HepG2 (cell line): ENCODE measurements at regions not wholly inside any gene's neighbourhood (a gene's known extent, or its start where the extent isn't known, plus 50 kb on each side); places are given as distances from the start of the nearest gene placed in this dataset.

ENCODE experiments used
- CHD2 ChIP-seq: IDR thresholded peaks from 2 replicates; pipeline ENCODE4 v1.6.1; 2011; ENCODE audit warnings: low read depth, low read length, improper control_type of control experiment
- EED ChIP-seq: sonication (generic); formaldehyde crosslinking; IDR thresholded peaks from 2 replicates; pipeline ENCODE4 v1.5.0; 2020; ENCODE audit warnings: mild to moderate bottlenecking, missing genetic modification reagents
- EP300 ChIP-seq, 3 experiments: sonication (generic) in 1 of 3; formaldehyde crosslinking in 1 of 3; IDR thresholded peaks; 2 replicates each; pipeline versions ENCODE4 v1.5.1 to v1.6.1; 2011 to 2020; ENCODE audit warnings: low read depth in 2 of 3, low read length in 2 of 3, borderline replicate concordance in 1 of 3, improper control_type of control experiment in 1 of 3, mild to moderate bottlenecking in 1 of 3, missing genetic modification reagents in 1 of 3, moderate library complexity in 1 of 3
- HDAC2 ChIP-seq: sonication (generic); formaldehyde crosslinking; IDR thresholded peaks from 2 replicates; pipeline ENCODE4 v1.4.0; 2020; ENCODE audit warnings: missing genetic modification reagents
- NFKB2 ChIP-seq: sonication (generic); formaldehyde crosslinking; IDR thresholded peaks from 2 replicates; pipeline ENCODE4 v1.4.0; 2020; ENCODE audit warnings: missing genetic modification reagents, borderline replicate concordance
- NR2F1 ChIP-seq, 2 experiments: fragments of 450-650 bp in 1 of 2; formaldehyde crosslinking in 1 of 2; IDR thresholded peaks; 2 replicates each; pipeline versions ENCODE4 v1.5.0 to v1.6.1; 2016 to 2020; ENCODE audit warnings: mild to moderate bottlenecking in 1 of 2, missing compliant biosample characterization in 1 of 2, missing genetic modification reagents in 1 of 2, moderate library complexity in 1 of 2
- NR2F6 ChIP-seq, 2 experiments: IDR thresholded peaks; 2 replicates each; pipeline ENCODE4 v1.6.1; 2016; ENCODE audit warnings: antibody characterized with exemption in 1 of 2, mild to moderate bottlenecking in 1 of 2
- RFXANK ChIP-seq: IDR thresholded peaks from 2 replicates; pipeline ENCODE4 v1.6.1; 2016
- STAG1 ChIP-seq: sonication (generic); formaldehyde crosslinking; IDR thresholded peaks from 2 replicates; pipeline ENCODE4 v1.4.0; 2020; ENCODE audit warnings: missing genetic modification reagents
- ZBTB7A ChIP-seq: sonication (generic); formaldehyde crosslinking; IDR thresholded peaks from 2 replicates; pipeline ENCODE4 v1.8.0; 2022; ENCODE audit warnings: mild to moderate bottlenecking, missing genetic modification reagents
- ZNF232 ChIP-seq: sonication (generic); formaldehyde crosslinking; IDR thresholded peaks from 2 replicates; pipeline ENCODE4 v1.4.0; 2020; ENCODE audit warnings: missing genetic modification reagents, borderline replicate concordance
- ZNF567 ChIP-seq: sonication (generic); formaldehyde crosslinking; IDR thresholded peaks from 2 replicates; pipeline ENCODE4 v1.8.1; 2023; ENCODE audit warnings: mild to moderate bottlenecking, missing genetic modification reagents, borderline replicate concordance
- ZSCAN25 ChIP-seq: sonication (generic); formaldehyde crosslinking; IDR thresholded peaks from 2 replicates; pipeline ENCODE4 v1.8.0; 2022; ENCODE audit warnings: mild to moderate bottlenecking, missing genetic modification reagents
- TF ChIP-seq, protein P1 (sequence below): sonication (generic); formaldehyde crosslinking; IDR thresholded peaks from one replicate; pipeline ENCODE4 v1.5.1; 2020; ENCODE audit warnings: mild to moderate bottlenecking, missing genetic modification reagents; ENCODE audit errors: not compliant biosample characterization
- TF ChIP-seq, protein P2 (sequence below): sonication (generic); formaldehyde crosslinking; IDR thresholded peaks from 2 replicates; pipeline ENCODE4 v1.5.0; 2020; ENCODE audit warnings: missing genetic modification reagents
- TF ChIP-seq, protein P3 (sequence below): IDR thresholded peaks from 2 replicates; pipeline ENCODE4 v1.6.1; 2016; ENCODE audit warnings: control low read depth
- TF ChIP-seq, protein P4 (sequence below): sonication (generic); formaldehyde crosslinking; IDR thresholded peaks from 2 replicates; pipeline ENCODE4 v1.4.0; 2020; ENCODE audit warnings: missing genetic modification reagents, low read depth, mild to moderate bottlenecking, borderline replicate concordance

DNA sequence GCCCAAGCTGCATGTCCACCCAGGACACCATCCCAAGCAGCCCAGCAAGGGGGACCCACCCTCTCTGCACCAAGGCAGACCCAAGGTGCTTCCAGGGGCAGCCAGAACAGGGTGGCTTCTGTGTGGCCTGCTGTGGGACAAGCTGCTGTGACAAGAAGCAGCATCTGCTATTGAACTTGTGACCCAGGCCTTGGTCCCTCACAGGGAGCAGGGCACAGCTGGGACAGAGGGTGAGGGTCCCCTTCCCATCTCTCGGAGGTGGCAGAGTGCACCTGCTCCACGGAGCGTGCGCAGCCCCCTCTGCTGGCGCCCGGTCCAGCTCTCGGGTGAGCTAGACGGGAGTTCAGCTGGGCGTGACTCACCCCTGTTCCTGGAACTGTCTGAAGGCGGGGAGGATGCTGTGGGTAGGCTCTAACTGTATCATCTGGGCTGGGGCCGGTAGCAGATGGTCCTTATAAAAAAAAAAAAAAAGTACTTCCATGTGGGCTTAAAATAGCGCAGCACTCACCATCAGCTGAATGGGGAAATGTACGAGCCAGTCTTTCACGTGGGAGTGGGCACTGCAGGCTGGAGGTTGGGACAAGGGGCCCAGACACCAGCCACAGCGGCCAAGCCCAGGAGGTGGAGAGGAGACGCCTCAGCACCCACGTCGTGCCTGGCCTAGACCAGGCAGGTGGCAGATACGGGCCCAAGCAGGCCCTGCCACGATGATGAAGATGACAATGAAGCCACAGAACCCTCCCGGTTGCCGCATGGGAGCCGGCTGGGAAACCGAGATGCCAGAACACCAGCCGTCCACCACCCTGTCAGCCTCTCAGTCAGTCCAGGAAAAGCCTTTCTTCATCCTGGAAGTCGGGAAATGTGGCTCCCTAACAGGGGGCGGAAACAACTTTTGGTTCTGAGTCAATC, 136.8 kb upstream of the ID2 start (continued):
- TF ChIP-seq, protein P1, sequence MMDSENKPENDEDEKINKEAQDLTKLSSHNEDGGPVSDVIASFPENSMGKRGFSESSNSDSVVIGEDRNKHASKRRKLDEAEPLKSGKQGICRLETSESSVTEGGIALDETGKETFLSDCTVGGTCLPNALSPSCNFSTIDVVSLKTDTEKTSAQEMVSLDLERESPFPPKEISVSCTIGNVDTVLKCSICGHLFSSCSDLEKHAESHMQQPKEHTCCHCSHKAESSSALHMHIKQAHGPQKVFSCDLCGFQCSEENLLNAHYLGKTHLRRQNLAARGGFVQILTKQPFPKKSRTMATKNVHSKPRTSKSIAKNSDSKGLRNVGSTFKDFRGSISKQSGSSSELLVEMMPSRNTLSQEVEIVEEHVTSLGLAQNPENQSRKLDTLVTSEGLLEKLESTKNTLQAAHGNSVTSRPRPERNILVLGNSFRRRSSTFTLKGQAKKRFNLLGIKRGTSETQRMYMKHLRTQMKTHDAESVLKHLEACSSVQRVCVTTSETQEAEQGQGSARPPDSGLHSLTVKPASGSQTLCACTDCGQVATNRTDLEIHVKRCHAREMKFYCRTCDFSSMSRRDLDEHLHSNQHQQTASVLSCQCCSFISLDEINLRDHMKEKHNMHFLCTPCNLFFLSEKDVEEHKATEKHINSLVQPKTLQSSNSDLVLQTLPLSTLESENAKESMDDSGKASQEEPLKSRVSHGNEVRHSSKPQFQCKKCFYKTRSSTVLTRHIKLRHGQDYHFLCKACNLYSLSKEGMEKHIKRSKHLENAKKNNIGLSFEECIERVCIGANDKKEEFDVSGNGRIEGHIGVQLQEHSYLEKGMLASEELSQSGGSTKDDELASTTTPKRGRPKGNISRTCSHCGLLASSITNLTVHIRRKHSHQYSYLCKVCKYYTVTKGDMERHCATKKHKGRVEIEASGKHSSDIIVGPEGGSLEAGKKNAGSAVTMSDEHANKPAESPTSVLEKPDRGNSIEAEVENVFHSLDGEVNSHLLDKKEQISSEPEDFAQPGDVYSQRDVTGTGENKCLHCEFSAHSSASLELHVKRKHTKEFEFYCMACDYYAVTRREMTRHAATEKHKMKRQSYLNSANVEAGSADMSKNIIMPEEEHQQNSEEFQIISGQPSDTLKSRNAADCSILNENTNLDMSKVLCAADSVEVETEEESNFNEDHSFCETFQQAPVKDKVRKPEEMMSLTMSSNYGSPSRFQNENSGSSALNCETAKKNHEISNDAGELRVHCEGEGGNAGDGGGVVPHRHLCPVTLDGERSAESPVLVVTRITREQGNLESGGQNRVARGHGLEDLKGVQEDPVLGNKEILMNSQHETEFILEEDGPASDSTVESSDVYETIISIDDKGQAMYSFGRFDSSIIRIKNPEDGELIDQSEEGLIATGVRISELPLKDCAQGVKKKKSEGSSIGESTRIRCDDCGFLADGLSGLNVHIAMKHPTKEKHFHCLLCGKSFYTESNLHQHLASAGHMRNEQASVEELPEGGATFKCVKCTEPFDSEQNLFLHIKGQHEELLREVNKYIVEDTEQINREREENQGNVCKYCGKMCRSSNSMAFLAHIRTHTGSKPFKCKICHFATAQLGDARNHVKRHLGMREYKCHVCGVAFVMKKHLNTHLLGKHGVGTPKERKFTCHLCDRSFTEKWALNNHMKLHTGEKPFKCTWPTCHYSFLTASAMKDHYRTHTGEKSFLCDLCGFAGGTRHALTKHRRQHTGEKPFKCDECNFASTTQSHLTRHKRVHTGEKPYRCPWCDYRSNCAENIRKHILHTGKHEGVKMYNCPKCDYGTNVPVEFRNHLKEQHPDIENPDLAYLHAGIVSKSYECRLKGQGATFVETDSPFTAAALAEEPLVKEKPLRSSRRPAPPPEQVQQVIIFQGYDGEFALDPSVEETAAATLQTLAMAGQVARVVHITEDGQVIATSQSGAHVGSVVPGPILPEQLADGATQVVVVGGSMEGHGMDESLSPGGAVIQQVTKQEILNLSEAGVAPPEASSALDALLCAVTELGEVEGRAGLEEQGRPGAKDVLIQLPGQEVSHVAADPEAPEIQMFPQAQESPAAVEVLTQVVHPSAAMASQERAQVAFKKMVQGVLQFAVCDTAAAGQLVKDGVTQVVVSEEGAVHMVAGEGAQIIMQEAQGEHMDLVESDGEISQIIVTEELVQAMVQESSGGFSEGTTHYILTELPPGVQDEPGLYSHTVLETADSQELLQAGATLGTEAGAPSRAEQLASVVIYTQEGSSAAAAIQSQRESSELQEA (CRISPR knock-in tag), result no peak
- TF ChIP-seq STAG1 (CRISPR knock-in tag) (peak; percentile 75), ZBTB7A (0 out of 2 replicates have a peak, but pooled peaks have one; percentile 35), ZNF232 (CRISPR knock-in tag) (no peak), EED (no peak), NR2F1 (CRISPR knock-in tag; IDR thresholded peaks at IDR 0.05) (no peak), EP300 (IDR thresholded peaks at IDR 0.05; ENCODE audit: low read depth in 2 of 2, low read length in 2 of 2) (no peak), EP300 (CRISPR knock-in tag; IDR thresholded peaks at IDR 0.05; ENCODE audit: borderline replicate concordance) (no peak), CHD2 (peak; percentile 45; the same call in 1 of the 2 replicates), ZNF567 (CRISPR knock-in tag) (no peak), HDAC2 (0 out of 2 replicates have a peak, but pooled peaks have one; percentile 12), RFXANK (CRISPR knock-in tag) (no peak), NR2F6 (IDR thresholded peaks at IDR 0.05) (no peak), NR2F6 (CRISPR knock-in tag; IDR thresholded peaks at IDR 0.05) (no peak), ZSCAN25 (CRISPR knock-in tag) (peak; percentile 64; the same call in 1 of the 2 replicates), NFKB2 (CRISPR knock-in tag) (no peak; the same call in 1 of the 2 replicates)
- TF ChIP-seq, protein P2, sequence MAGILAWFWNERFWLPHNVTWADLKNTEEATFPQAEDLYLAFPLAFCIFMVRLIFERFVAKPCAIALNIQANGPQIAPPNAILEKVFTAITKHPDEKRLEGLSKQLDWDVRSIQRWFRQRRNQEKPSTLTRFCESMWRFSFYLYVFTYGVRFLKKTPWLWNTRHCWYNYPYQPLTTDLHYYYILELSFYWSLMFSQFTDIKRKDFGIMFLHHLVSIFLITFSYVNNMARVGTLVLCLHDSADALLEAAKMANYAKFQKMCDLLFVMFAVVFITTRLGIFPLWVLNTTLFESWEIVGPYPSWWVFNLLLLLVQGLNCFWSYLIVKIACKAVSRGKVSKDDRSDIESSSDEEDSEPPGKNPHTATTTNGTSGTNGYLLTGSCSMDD (CRISPR knock-in tag), result no peak
- TF ChIP-seq, protein P3, sequence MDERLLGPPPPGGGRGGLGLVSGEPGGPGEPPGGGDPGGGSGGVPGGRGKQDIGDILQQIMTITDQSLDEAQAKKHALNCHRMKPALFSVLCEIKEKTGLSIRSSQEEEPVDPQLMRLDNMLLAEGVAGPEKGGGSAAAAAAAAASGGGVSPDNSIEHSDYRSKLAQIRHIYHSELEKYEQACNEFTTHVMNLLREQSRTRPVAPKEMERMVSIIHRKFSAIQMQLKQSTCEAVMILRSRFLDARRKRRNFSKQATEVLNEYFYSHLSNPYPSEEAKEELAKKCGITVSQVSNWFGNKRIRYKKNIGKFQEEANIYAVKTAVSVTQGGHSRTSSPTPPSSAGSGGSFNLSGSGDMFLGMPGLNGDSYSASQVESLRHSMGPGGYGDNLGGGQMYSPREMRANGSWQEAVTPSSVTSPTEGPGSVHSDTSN (CRISPR knock-in tag), result no peak
- TF ChIP-seq, protein P4, sequence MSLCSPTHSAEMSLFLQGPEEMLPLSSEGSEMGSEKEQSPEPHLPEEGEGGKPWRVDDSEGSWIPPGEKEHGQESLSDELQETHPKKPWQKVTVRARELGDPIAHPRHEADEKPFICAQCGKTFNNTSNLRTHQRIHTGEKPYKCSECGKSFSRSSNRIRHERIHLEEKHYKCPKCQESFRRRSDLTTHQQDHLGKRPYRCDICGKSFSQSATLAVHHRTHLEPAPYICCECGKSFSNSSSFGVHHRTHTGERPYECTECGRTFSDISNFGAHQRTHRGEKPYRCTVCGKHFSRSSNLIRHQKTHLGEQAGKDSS, result 0 out of 2 replicates have a peak, but pooled peaks have one; percentile 59
